Activated T-cell treated with anti-CD3 and anti-CD28 coated beads, Interleukin-2, amount 50 U/mL, for 24 hours (primary cell): ENCODE measurements at regions not wholly inside any gene's neighbourhood (a gene's known extent, or its start where the extent isn't known, plus 50 kb on each side); places are given as distances from the start of the nearest gene placed in this dataset.

Source experiments
- DNase-seq: peaks from one replicate; pipeline ENCODE4 v3.0.0-alpha.2; 2020
- H3K27ac Mint-ChIP-seq: 2 replicates; pipeline ENCODE4 v1.8.0; 2020; ENCODE audit warnings: mild to moderate bottlenecking, mixed read lengths
- H3K27me3 Mint-ChIP-seq: 2 replicates; pipeline ENCODE4 v1.8.0; 2020; ENCODE audit warnings: mixed read lengths
- H3K36me3 Mint-ChIP-seq: 2 replicates; pipeline ENCODE4 v1.8.0; 2020; ENCODE audit warnings: low read depth, mixed read lengths
- H3K4me1 Mint-ChIP-seq: 2 replicates; pipeline ENCODE4 v1.8.0; 2020; ENCODE audit warnings: low read depth, mixed read lengths
- H3K4me3 Mint-ChIP-seq: 2 replicates; pipeline ENCODE4 v1.8.0; 2020; ENCODE audit warnings: mild to moderate bottlenecking, moderate library complexity, mixed read lengths
- H3K9me3 Mint-ChIP-seq: 2 replicates; pipeline ENCODE4 v1.8.0; 2020; ENCODE audit warnings: mixed read lengths

DNA sequence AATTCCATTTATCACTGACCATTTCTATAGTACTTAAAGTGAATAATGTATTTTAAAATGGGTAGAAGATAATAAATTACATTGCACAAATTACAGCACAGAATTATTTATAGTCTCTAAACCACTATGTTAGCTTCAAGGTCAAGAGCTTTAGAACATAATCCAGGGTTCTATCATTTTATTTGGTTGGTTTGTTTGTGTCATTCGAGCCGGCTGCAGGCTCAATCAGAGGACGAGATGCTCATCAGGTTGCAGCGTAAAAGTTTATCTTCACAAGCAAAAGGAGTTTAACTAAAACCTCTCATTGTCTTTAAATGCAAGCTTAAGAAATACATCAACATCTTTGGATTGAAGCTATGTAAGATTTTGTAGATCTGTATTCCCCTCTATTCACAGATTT is 523.8 kb downstream of the EFNA5 start:
- no peaks in the 10 kb centered on the region for H3K36me3 Mint-ChIP-seq

DNA sequence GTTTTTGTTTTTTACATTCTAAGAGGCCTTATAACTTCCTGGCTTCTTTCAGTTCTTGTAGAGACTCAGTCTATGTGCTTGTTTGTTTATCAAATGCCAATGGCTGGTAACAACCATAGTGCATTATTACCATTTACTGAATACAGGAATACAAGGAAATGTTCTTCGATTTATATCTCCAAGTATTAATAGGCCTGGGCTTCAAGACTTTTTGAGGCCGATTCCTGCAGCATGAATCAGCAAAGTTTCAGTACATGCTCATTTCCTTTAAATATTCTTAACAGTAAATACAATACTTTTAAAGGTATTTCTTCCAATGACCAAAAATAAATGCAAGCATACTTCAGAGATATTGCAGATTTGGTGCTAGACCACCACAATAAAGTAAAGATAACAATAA is 535.3 kb downstream of the EFNA5 start:
- Mint-ChIP-seq H3K27me3 (no peaks in the 10 kb centered on the region), H3K36me3 (no peaks in the 10 kb centered on the region)
- no peak for DNase-seq

More for the DNA sequence above, 523.8 kb downstream of the EFNA5 start:
- no peak for DNase-seq
- Mint-ChIP-seq H3K4me1 (no peaks in the 10 kb centered on the region), H3K27me3 (no peaks in the 10 kb centered on the region), H3K9me3 (no peaks in the 10 kb centered on the region), H3K4me3 (no peak overlapping the region), H3K27ac (no peak overlapping the region)

DNA sequence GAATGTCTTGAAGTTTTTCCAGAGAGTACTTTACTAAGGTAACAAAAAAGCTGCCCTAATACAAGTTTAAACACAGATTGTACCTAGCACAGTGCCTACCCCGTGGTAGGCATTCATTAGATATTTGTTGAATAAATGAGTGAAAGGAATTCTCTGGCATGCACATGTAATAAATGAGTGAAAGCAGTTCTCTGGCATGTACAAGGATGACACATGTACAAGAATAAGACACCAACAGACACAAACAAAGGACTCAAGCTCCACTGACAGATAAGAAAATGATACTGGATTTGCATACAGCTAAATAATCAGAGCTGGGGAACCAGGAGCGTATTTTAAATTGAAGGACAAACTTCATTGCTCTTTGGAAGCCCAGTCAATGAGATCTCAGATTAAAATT is 535.8 kb downstream of the EFNA5 start:
- no peak for DNase-seq
- Mint-ChIP-seq H3K4me3 (no peak overlapping the region), H3K27me3 (no peaks in the 10 kb centered on the region), H3K9me3 (peaks cover 1% of the 10 kb centered on the region), H3K27ac (no peak overlapping the region), H3K4me1 (no peaks in the 10 kb centered on the region), H3K36me3 (no peaks in the 10 kb centered on the region)

More for the DNA sequence above, 535.3 kb downstream of the EFNA5 start:
- Mint-ChIP-seq H3K27ac (no peak overlapping the region), H3K4me1 (no peaks in the 10 kb centered on the region), H3K4me3 (no peak overlapping the region), H3K9me3 (peaks cover 6% of the 10 kb centered on the region)

DNA sequence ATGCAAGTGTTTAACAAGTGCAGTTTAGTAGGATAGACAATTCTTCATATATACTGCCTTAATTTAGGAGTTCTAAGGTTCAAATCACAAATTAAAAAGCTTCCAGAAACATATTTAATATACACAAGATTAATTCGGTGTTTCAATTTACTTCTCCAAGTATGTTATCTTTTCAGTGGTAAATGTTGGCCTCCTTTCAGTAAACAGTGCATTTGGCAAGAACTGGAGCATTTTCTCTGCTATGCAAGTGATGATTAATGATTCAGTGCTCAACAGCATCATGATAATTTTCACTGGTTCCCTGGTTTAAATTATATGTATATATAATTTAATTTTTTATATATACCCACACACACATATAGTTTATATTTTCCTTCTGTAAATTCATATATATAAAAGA is 541.7 kb downstream of the EFNA5 start:
- no peaks in the 10 kb centered on the region for H3K4me1 Mint-ChIP-seq

DNA sequence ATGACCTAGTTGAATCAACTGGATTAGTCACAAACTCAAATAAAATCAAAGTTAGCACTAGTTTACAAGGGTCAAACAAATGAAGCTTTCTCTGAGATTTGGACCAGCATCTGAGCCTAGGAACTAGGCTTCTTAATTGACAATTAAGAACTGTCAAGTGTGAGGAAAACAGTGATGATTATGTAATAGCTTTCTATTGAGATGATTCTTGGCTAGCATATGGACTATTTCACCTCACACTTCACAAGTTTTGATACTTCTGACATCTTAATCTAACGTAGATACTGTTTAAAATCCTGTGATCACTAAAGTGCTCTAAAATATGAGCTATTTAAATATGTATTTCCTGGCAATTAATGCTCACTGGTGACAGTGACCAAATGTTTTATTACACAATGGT is 542.9 kb downstream of the EFNA5 start:
- Mint-ChIP-seq H3K36me3 (no peaks in the 10 kb centered on the region), H3K27me3 (no peaks in the 10 kb centered on the region)

More for the DNA sequence above, 541.7 kb downstream of the EFNA5 start:
- DNase-seq = no peak
- Mint-ChIP-seq H3K27me3 (no peaks in the 10 kb centered on the region), H3K4me3 (no peak overlapping the region), H3K36me3 (no peaks in the 10 kb centered on the region), H3K27ac (no peak overlapping the region), H3K9me3 (no peaks in the 10 kb centered on the region)

DNA sequence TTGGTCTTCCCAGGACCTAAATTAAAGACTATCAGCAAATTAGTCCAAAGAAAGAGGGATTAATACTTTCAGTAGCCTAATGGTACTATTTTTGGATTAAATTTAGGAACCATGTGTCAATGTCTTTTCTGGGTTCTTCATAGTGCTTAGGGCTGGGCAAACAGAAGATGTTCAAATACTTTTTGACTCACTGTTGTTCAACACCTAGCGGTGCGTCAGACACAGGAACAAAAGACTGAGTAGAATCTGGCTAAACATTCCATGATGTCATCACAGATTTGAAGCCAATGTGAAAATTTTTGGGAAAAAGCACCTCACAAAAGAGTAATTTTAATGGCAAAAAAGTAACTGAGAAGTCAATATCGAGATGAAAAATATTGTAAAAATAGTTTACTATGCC is 544.4 kb downstream of the EFNA5 start:
- Mint-ChIP-seq H3K9me3 (no peaks in the 10 kb centered on the region), H3K4me1 (no peaks in the 10 kb centered on the region), H3K36me3 (no peaks in the 10 kb centered on the region), H3K4me3 (no peak overlapping the region), H3K27me3 (no peaks in the 10 kb centered on the region), H3K27ac (no peak overlapping the region)
- no peak for DNase-seq

More for the DNA sequence above, 542.9 kb downstream of the EFNA5 start:
- no peaks in the 10 kb centered on the region for H3K4me1 Mint-ChIP-seq
- H3K4me3 Mint-ChIP-seq = no peak overlapping the region
- H3K27ac Mint-ChIP-seq = no peak overlapping the region
- no peak for DNase-seq
- H3K9me3 Mint-ChIP-seq = no peaks in the 10 kb centered on the region

DNA sequence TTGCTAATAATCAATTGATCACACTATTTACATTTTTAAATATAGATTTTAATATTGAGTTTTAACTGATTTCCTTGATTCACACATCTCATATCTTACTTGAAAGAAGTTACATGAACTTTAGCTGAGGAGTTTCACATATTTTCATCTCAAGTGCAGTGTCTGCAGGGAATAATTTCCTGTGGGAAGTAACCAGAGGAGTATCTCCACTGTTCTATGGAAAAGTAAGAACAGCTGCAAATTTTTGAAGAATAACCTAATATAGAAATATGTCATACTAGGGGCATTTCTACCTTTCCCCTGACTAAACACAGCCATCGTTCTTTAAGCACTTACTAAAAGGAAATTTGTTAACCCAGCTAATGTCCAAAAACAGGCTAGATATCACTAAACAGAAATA is 546.4 kb downstream of the EFNA5 start:
- Mint-ChIP-seq H3K4me3 (no peak overlapping the region), H3K4me1 (no peaks in the 10 kb centered on the region), H3K27ac (no peak overlapping the region), H3K9me3 (no peaks in the 10 kb centered on the region), H3K36me3 (no peaks in the 10 kb centered on the region), H3K27me3 (no peaks in the 10 kb centered on the region)
- DNase-seq = no peak

DNA sequence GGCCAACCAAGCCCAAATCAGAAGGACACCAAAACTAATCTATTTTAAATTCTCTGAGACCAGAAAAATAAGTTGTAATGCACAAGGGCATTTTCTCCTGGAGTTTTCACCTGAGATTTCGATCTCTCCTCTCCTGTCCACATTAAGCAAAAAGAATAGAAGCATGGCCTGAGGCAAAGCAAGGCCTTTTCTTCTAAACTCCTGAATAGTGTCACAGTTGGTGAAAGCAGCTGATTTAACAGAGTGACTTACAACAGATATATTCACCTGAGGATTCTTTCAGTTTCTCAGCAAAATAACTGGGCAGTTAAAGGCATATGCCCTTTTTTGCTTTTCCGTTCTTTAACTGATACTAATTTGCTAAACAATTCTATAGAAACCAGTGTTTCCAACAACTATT is 547.7 kb downstream of the EFNA5 start:
- Mint-ChIP-seq H3K4me1 (no peaks in the 10 kb centered on the region), H3K27ac (no peak overlapping the region), H3K36me3 (no peaks in the 10 kb centered on the region), H3K4me3 (no peak overlapping the region), H3K9me3 (no peaks in the 10 kb centered on the region), H3K27me3 (no peaks in the 10 kb centered on the region)
- no peak for DNase-seq

DNA sequence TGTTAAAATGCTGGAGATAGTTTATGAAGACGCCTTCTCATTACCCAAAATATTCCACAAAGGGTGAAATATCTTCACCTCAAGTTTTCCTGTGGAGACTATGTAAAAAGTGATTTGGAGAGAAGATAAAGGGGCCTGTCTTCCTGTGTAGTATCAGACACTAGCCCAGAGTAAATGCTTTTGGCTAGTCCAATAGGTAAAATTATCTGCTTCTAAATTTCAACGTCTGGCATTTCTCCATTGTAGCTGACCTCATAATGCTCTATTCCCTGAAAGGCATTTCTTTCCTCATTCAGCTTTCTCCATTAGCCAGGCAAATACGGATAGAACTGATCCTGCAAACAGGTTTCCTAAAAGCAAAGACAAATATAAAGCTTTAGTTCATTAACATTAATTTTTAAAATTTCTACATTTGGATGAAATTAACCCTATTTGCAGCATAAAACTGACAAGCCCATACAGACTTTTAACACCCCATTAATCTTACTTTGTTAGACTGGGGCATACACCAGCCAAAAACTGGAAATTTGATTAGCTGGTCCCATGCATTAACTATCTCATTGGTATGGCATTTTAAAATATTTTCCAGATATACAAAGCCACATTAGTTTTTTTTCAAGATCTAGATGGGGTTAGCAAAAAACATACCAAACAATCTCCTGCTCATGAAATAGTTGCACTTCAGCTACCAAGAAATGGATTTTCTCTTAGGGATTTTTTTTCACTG is 548.8 kb downstream of the EFNA5 start:
- H3K27ac Mint-ChIP-seq = no peak overlapping the region
- H3K27me3 Mint-ChIP-seq = no peaks in the 10 kb centered on the region
- no peaks in the 10 kb centered on the region for H3K9me3 Mint-ChIP-seq
- no peaks in the 10 kb centered on the region for H3K36me3 Mint-ChIP-seq
- DNase-seq = no peak
- no peaks in the 10 kb centered on the region for H3K4me1 Mint-ChIP-seq
- H3K4me3 Mint-ChIP-seq = no peak overlapping the region

DNA sequence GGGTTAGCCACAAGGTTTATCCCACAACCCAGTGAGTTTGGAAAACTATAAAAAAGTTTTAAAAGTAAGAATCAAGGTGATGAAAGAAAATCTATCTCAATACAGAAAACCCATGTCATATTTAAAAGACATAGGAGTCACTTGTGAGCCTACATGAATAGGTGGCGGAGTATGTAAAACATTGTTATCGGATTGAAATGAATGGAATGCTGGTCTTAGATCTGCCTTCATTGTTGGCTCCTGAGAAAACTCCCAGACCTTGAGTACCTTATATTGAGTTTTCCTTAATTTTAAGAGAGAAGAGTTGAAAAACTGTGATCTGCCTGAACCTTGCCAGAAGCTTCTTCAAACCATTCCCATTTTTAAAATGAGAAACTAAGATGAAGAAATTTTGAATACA is 551.1 kb downstream of the EFNA5 start:
- Mint-ChIP-seq H3K9me3 (no peaks in the 10 kb centered on the region), H3K4me3 (no peak overlapping the region), H3K27me3 (no peaks in the 10 kb centered on the region), H3K27ac (no peak overlapping the region), H3K36me3 (no peaks in the 10 kb centered on the region), H3K4me1 (no peaks in the 10 kb centered on the region)
- no peak for DNase-seq

DNA sequence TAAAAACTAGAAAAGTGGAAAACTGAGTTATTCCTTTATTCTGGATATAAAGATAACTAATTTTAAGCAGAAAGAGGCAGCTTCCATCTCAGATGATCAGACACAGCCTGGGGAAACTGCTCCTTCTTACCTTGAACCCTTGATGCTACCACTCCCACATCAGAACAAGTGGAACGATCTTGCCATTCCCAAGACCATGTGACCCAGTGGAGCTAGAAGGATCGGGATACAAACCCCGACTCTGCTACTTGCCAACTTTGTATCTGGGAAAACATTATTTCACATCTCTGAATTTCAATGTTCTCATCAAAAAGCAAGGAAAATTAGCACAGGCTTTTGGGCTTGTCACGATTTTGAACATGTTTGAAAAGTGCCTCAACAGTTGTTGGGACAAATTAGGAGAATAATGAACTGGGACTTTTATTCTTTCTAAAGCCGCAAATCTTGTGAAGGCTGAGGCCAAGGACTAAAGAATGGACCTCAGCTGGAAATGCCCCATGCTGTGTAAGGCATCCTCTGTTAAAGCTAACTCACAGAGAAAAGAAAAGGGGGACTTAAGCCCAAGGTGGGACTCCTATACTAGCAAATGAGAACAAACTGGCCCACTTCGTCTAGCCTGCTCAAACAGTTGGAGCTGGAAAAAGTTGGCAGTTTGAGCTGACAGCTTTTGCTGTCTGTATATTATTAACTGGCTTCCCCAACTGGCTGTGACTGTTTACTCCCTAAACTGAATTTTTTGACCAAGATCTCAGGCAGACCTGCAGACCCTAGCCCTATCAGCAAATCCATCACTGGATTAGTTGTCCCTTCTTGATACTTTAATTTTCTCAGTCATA is 552.3 kb downstream of the EFNA5 start:
- no peak overlapping the region for H3K27ac Mint-ChIP-seq
- H3K36me3 Mint-ChIP-seq = no peaks in the 10 kb centered on the region
- no peaks in the 10 kb centered on the region for H3K9me3 Mint-ChIP-seq
- no peaks in the 10 kb centered on the region for H3K27me3 Mint-ChIP-seq
- no peaks in the 10 kb centered on the region for H3K4me1 Mint-ChIP-seq
- no peak for DNase-seq
- no peak overlapping the region for H3K4me3 Mint-ChIP-seq

DNA sequence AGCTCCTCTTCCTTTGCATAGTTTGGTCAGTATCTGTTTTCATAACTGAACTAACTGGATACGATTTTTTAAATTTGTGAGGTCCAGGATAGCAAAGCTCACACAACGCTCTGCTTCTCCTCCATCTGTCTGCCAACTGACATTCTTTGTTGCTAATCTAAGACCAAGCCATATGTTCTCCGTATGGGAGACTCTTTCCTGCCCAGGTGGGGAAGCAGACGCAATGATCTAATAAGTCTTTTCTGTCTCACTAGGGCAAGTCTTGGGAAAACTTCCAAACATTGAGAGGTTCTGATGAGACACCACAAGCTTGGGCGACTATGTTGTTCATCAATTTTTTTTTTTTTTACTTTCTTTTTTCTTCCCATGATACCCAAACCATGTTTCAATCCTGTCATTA is 558.5 kb downstream of the EFNA5 start:
- no peaks in the 10 kb centered on the region for H3K4me1 Mint-ChIP-seq
- no peaks in the 10 kb centered on the region for H3K36me3 Mint-ChIP-seq
- no peaks in the 10 kb centered on the region for H3K27me3 Mint-ChIP-seq
- peaks cover 9% of the 10 kb centered on the region for H3K9me3 Mint-ChIP-seq
- no peak overlapping the region for H3K27ac Mint-ChIP-seq
- H3K4me3 Mint-ChIP-seq = no peak overlapping the region
- no peak for DNase-seq

DNA sequence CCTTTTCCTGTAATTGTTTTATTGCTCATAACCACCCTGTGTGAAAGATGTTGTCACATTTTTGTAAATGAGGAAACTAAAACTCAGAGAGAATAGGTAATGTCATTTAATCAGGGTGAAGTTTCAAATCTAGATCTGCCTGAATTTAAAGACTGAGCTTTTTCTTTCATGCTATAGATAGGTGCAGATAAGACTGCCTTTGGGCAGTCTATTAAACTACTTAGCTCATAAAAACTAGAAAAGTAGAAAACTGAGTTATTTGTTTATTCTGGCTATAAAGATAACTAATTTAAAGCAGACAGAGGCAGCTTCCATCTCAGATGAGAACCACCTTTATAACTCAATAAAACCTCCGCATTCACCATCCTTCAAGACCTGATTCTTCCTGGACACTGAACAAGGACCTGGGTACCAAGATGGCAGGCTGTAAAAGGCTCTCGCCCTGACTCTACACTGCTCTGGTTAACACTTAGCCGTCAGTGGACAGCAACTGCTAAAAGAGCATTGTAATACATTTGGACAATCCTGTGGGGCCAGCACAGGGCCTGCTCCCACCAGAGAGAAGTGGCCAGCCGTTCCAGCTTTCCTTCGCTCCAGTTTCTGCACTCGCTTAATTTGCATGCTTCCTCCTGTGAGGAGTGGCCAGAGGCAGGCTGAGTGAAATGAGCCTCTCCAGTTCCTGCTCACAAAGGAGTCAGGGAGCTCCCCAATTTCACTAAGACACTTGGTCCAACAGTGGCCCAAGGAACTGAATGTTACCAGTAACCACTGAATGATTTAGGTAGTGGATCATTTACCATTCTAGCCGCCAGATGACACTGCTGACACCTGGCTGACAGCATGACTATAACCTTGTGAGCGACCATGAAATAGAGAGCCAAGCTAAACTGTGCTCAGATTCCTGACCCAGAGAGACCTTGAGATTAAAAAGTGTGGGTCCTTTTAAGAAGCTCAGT is 566.4 kb downstream of the EFNA5 start:
- H3K9me3 Mint-ChIP-seq = peaks cover 4% of the 10 kb centered on the region
- no peak overlapping the region for H3K4me3 Mint-ChIP-seq
- H3K36me3 Mint-ChIP-seq = no peaks in the 10 kb centered on the region
- H3K4me1 Mint-ChIP-seq = no peaks in the 10 kb centered on the region
- H3K27ac Mint-ChIP-seq = no peak overlapping the region
- H3K27me3 Mint-ChIP-seq = no peaks in the 10 kb centered on the region
- no peak for DNase-seq

DNA sequence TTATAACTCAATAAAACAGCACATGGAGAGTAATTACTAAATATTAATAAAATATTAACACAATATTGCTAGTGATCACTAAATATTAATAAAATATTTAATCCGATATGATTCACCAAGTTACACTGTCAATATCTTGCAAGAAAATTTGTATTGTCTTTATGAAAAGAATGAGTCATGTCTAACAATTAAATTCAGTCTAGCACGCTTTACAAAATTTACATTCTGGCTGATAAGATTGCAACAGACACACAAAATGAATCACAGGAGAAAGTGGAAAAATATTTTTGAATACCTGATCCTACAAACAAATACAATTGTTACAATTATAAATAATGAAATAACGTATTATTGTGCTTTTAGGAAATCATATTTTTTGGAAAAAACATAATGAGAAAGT is 567.2 kb downstream of the EFNA5 start:
- no peaks in the 10 kb centered on the region for H3K36me3 Mint-ChIP-seq
- no peak overlapping the region for H3K27ac Mint-ChIP-seq
- H3K4me3 Mint-ChIP-seq = no peak overlapping the region
- H3K27me3 Mint-ChIP-seq = no peaks in the 10 kb centered on the region
- DNase-seq = no peak
- H3K4me1 Mint-ChIP-seq = no peaks in the 10 kb centered on the region
- H3K9me3 Mint-ChIP-seq = peaks cover 5% of the 10 kb centered on the region
